Mesenchymal stem cell (in vitro differentiated cells and primary cell): ENCODE measurements at regions not wholly inside any gene's neighbourhood (a gene's known extent, or its start where the extent isn't known, plus 50 kb on each side); places are given as distances from the start of the nearest gene placed in this dataset.
"Not testable (repeated sequence)": the region's sequence is repeated elsewhere in the genome, so short reads cannot be mapped to it uniquely, and the experiment has no call there.

Experiments used
- DNase-seq: peaks from one replicate; pipeline ENCODE4 v3.0.0-alpha.2; 2013
- H2AFZ ChIP-seq: one replicate; pipeline ENCODE4 v1.6.1; 2013; ENCODE audit warnings: low read depth, mild to moderate bottlenecking, control low read depth, inconsistent platforms, low read length, moderate library complexity
- H2AK5ac ChIP-seq: 2 replicates; pipeline ENCODE4 v1.6.1; 2013; ENCODE audit warnings: low read length, moderate library complexity, mild to moderate bottlenecking, inconsistent platforms; ENCODE audit not compliant: severe bottlenecking
- H2BK120ac ChIP-seq: one replicate; pipeline ENCODE4 v1.6.1; 2013; ENCODE audit warnings: low read depth, mild to moderate bottlenecking, inconsistent platforms, low read length, moderate library complexity
- H2BK12ac ChIP-seq, 2 experiments: one replicate each; pipeline ENCODE4 v1.6.1; 2013; ENCODE audit warnings: inconsistent platforms in 2 of 2, low read length in 2 of 2, mild to moderate bottlenecking in 2 of 2, moderate library complexity in 2 of 2, control low read depth in 1 of 2
- H2BK15ac ChIP-seq: one replicate; pipeline ENCODE4 v1.6.1; 2013; ENCODE audit warnings: mild to moderate bottlenecking, low read depth, inconsistent platforms; ENCODE audit not compliant: poor library complexity, severe bottlenecking
- H2BK5ac ChIP-seq: 2 replicates; pipeline ENCODE4 v1.6.1; 2013; ENCODE audit warnings: low read depth, mild to moderate bottlenecking, low read length, control low read depth, inconsistent platforms; ENCODE audit not compliant: poor library complexity, severe bottlenecking
- H3K14ac ChIP-seq, 2 experiments: one replicate each; pipeline ENCODE4 v1.6.1; 2013; ENCODE audit warnings: inconsistent platforms in 2 of 2, low read length in 2 of 2, control low read depth in 1 of 2, mild to moderate bottlenecking in 1 of 2, moderate library complexity in 1 of 2
- H3K18ac ChIP-seq, 2 experiments: one replicate each; pipeline ENCODE4 v1.6.1; 2013; ENCODE audit warnings: inconsistent platforms in 2 of 2, low read length in 2 of 2, control low read depth in 1 of 2, low read depth in 1 of 2, mild to moderate bottlenecking in 1 of 2
- H3K23ac ChIP-seq, 2 experiments: one replicate each; pipeline ENCODE4 v1.6.1; 2013; ENCODE audit warnings: inconsistent platforms in 2 of 2, low read length in 2 of 2, mild to moderate bottlenecking in 2 of 2, moderate library complexity in 2 of 2, control low read depth in 1 of 2
- H3K27ac ChIP-seq: 2 replicates; pipeline ENCODE4 v1.5.1; 2013; ENCODE audit warnings: mild to moderate bottlenecking, moderate library complexity, low read length, control low read depth, inconsistent platforms; ENCODE audit not compliant: poor library complexity, severe bottlenecking
- H3K27me3 ChIP-seq, 2 experiments: 2 replicates each; pipeline versions ENCODE4 v1.6.1 to v1.7.0; 2013; ENCODE audit warnings: low read length in 2 of 2, mild to moderate bottlenecking in 2 of 2, moderate library complexity in 2 of 2, control low read depth in 1 of 2, inconsistent platforms in 1 of 2; ENCODE audit not compliant: control insufficient read depth in 1 of 2, insufficient read depth in 1 of 2
- H3K36me3 ChIP-seq, 2 experiments: 2 replicates each; pipeline versions ENCODE4 v1.6.1 to v1.7.0; 2013; ENCODE audit warnings: low read length in 2 of 2, control low read depth in 1 of 2, inconsistent platforms in 1 of 2, low read depth in 1 of 2, mild to moderate bottlenecking in 1 of 2; ENCODE audit not compliant: insufficient read depth in 2 of 2, control insufficient read depth in 1 of 2
- H3K4ac ChIP-seq, 2 experiments: one replicate each; pipeline ENCODE4 v1.6.1; 2013; ENCODE audit warnings: inconsistent platforms in 2 of 2, low read length in 2 of 2, mild to moderate bottlenecking in 2 of 2, moderate library complexity in 2 of 2, control low read depth in 1 of 2, low read depth in 1 of 2
- H3K4me1 ChIP-seq: 2 replicates; pipeline ENCODE4 v1.6.1; 2013; ENCODE audit warnings: low read depth, low read length, control low read depth; ENCODE audit not compliant: control insufficient read depth, insufficient read depth
- H3K4me2 ChIP-seq: 2 replicates; pipeline ENCODE4 v1.6.1; 2013; ENCODE audit warnings: low read length, mild to moderate bottlenecking, inconsistent platforms; ENCODE audit not compliant: poor library complexity, severe bottlenecking
- H3K4me3 ChIP-seq, 2 experiments: 2 replicates each; pipeline versions ENCODE4 v1.5.1 to v1.7.0; 2013; ENCODE audit warnings: low read length in 2 of 2, mild to moderate bottlenecking in 2 of 2, control low read depth in 1 of 2, low read depth in 1 of 2; ENCODE audit not compliant: insufficient read depth in 1 of 2
- H3K79me1 ChIP-seq: replicated peaks from 2 replicates; pipeline ENCODE4 v1.6.1; 2013; ENCODE audit warnings: mild to moderate bottlenecking, control low read depth, low read length, inconsistent platforms; ENCODE audit not compliant: poor library complexity, severe bottlenecking
- H3K9ac ChIP-seq: 2 replicates; pipeline ENCODE4 v1.7.0; 2013; ENCODE audit warnings: mild to moderate bottlenecking, low read length, moderate library complexity
- H3K9me3 ChIP-seq: 2 replicates; pipeline ENCODE4 v1.7.0; 2013; ENCODE audit warnings: mild to moderate bottlenecking, low read length; ENCODE audit not compliant: control insufficient read depth
- H4K8ac ChIP-seq: one replicate; pipeline ENCODE4 v1.6.1; 2013; ENCODE audit warnings: inconsistent platforms, mild to moderate bottlenecking, low read length, moderate library complexity
- H4K91ac ChIP-seq: one replicate; pipeline ENCODE4 v1.6.1; 2013; ENCODE audit warnings: mild to moderate bottlenecking, low read length, inconsistent platforms
- WGBS: methylation state at CpG from one replicate; pipeline ENCODE4 v1.1.7; 2013; ENCODE audit warnings: mixed read lengths; 5-methylcytosine and 5-hydroxymethylcytosine counted together

DNA sequence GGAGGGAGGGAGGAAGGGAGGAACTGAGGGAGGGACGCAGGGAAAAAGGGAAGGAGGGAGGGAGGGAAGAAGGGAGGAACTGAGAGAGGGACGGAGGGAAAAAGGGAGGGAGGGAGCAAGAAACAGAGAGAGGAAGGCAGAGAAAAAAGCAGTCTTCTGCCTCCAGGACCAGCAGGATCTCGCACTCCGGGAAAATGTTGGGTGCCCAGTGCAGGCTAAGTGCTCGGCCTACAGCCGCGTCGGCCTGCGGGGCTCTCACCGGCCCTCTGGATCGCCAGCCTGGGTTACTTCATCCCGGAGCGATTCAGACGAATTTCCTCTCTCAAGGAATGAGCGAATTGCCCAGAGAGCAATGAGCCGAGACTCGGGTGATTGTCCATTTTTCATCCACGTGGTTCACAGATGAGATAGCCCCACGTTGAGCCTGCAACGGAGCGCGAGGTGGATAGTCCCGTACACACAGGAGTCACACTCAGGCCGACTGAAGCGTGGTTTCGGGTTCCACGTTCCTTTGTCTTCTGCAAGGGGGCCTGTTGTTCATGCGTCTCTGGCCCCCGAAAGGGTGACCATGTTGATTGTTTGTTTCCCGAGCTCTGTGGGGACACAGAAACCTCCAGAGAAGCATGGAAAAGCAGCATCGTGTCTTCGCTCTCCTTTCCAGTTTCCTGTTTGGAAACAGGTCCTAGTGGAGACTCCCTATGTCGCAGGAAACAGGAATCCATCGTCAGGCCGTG, 1937.1 kb upstream of the DEFB115 start:
- H3K23ac ChIP-seq, H3K14ac ChIP-seq, H2AK5ac ChIP-seq, H3K18ac ChIP-seq, H4K8ac ChIP-seq, H3K4me2 ChIP-seq, H3K27ac ChIP-seq, H3K9me3 ChIP-seq, H2BK12ac ChIP-seq, H2AFZ ChIP-seq, DNase-seq, H3K79me1 ChIP-seq, H3K4ac ChIP-seq, H3K4me1 ChIP-seq, H3K27me3 ChIP-seq, H2BK5ac ChIP-seq, H3K9ac ChIP-seq, H2BK120ac ChIP-seq, H2BK15ac ChIP-seq, H4K91ac ChIP-seq, H3K36me3 ChIP-seq, H3K4me3 ChIP-seq: not testable (repeated sequence)
- 79% methylated on average over 34 of the region's 35 CpGs for WGBS

DNA sequence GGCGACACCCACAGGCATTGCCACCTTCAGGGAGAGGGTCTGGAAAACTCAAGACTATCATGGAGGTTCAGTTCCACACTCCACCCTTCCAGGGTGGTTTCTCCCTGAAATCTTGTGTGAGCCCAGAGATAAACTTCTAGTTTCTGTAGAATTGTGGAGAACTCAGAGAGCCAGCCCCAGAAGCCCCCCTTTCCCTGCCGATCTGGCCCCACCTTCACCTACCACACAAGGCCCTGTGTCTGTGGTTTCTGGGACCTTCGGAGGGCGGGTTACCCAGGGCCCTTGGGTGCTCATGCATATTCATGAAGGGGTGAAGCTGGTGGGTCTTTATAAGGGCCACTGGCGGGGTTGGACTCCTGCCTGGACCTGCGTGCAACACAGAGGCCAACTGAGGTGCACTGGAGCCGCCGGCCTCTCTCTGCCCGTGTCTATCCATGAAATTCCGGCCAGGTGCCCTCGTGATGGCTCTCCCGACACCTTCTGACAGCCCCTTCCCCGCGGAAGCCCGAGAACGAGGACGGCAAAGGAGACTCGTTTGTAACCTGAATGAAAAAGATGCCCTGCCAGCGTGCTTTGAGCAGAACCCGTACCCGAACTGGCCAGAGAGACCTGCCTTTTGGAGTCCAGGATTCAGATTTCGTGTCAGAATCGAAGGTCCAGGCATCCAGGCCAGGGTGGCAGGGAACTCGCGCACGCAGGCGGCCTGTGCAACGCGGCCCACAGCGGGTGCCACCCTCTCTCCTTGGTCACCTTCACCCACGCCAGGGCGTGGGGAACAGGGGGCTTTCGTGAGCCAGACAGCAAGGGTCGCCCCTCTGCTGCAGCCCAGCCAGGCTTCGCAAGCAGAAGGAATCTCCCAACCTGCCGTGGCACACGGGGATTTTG, 1933.6 kb upstream of the DEFB115 start:
- not testable (repeated sequence) for H3K4me3 ChIP-seq, H3K4me1 ChIP-seq, H3K9ac ChIP-seq, H3K14ac ChIP-seq, H3K4ac ChIP-seq, H3K27me3 ChIP-seq, H3K79me1 ChIP-seq, H4K8ac ChIP-seq, H3K27ac ChIP-seq, H2BK5ac ChIP-seq, H2AFZ ChIP-seq, H2AK5ac ChIP-seq, H3K23ac ChIP-seq, H2BK120ac ChIP-seq, H2BK15ac ChIP-seq, H3K36me3 ChIP-seq, DNase-seq, H3K9me3 ChIP-seq, H2BK12ac ChIP-seq, H4K91ac ChIP-seq, H3K4me2 ChIP-seq, H3K18ac ChIP-seq
- 81% methylated on average over 36 of the region's 37 CpGs for WGBS

GRCh38 chr20:29324516-29325303, 1932.8 kb upstream of the DEFB115 start:
- H3K4me2 ChIP-seq, H3K79me1 ChIP-seq, H3K23ac ChIP-seq, H3K14ac ChIP-seq, H3K4me3 ChIP-seq, H4K91ac ChIP-seq, H2BK12ac ChIP-seq, H3K27me3 ChIP-seq, H3K9ac ChIP-seq, H2BK5ac ChIP-seq, H3K36me3 ChIP-seq, H3K4me1 ChIP-seq, H3K4ac ChIP-seq, H2BK120ac ChIP-seq, H3K9me3 ChIP-seq, DNase-seq, H2AFZ ChIP-seq, H3K18ac ChIP-seq, H2BK15ac ChIP-seq, H3K27ac ChIP-seq, H4K8ac ChIP-seq, H2AK5ac ChIP-seq: not testable (repeated sequence)
- WGBS, result 79% methylated on average over 34 of the region's 34 CpGs

DNA sequence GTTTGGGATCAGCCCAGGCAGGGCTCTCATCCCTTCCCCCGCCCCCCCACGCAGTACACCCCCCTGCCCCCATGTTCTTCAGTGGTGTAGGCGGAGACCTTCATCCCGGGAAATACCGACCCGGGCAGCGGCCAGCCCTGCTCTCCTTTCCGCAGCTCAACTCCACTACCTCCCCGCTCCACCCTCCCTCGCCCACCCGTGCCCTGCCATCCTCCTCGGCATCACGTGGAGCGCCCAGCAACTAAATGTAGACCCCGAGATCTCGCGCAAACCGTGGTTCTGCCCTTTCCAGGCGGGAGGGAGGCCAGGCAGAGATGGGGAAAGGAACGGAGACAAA, 1932.2 kb upstream of the DEFB115 start:
- H2BK12ac ChIP-seq, result no peak overlapping the region
- H3K4me2 ChIP-seq, result no peak overlapping the region
- no peak overlapping the region for H2AK5ac ChIP-seq
- no peaks in the 10 kb centered on the region for H3K27me3 ChIP-seq
- H2BK15ac ChIP-seq, result no peak overlapping the region
- no peak overlapping the region for H3K18ac ChIP-seq
- H2BK120ac ChIP-seq, result no peak overlapping the region
- no peak overlapping the region for H3K4ac ChIP-seq
- H3K27ac ChIP-seq, result no peak overlapping the region
- no peak overlapping the region for H2AFZ ChIP-seq
- H3K14ac ChIP-seq, result no peak overlapping the region
- peaks cover under 1% of the 10 kb centered on the region for H3K9me3 ChIP-seq
- H2BK5ac ChIP-seq, result no peak overlapping the region
- H3K4me3 ChIP-seq, result no peak overlapping the region
- DNase-seq, result no peak
- 77% methylated on average over 20 of the region's 20 CpGs for WGBS
- no peaks in the 10 kb centered on the region for H3K36me3 ChIP-seq
- no peaks in the 10 kb centered on the region for H3K79me1 ChIP-seq
- no peak overlapping the region for H3K23ac ChIP-seq
- H4K8ac ChIP-seq, result no peak overlapping the region
- H4K91ac ChIP-seq, result no peak overlapping the region
- H3K4me1 ChIP-seq, result no peaks in the 10 kb centered on the region
- H3K9ac ChIP-seq, result no peak overlapping the region
